GM13976 (cell line): ENCODE measurements at regions not wholly inside any gene's neighbourhood (a gene's known extent, or its start where the extent isn't known, plus 50 kb on each side); places are given as distances from the start of the nearest gene placed in this dataset.

ENCODE experiments used
- DNase-seq: peaks from one replicate; pipeline ENCODE4 v3.0.0; 2012; ENCODE audit warnings: low spot score
- in situ Hi-C: fragments of 300-500 bp; cut with MboI; formaldehyde crosslinking; loops from one replicate; pipeline ENCODE4 v1.12.0; 2022; ENCODE audit warnings: low sequenced_read_pairs, mixed read lengths, inconsistent platforms; ENCODE audit not compliant: unreplicated experiment
- TF ChIP-seq, protein P1 (sequence below): IDR thresholded peaks from 2 replicates; pipeline ENCODE4 v1.5.1; 2012; ENCODE audit warnings: borderline replicate concordance, mild to moderate bottlenecking; ENCODE audit not compliant: insufficient read depth; ENCODE audit errors: extremely low read depth, missing control alignments, control extremely low read depth

- in situ Hi-C loops: no loop called here
- TF ChIP-seq, protein P1, sequence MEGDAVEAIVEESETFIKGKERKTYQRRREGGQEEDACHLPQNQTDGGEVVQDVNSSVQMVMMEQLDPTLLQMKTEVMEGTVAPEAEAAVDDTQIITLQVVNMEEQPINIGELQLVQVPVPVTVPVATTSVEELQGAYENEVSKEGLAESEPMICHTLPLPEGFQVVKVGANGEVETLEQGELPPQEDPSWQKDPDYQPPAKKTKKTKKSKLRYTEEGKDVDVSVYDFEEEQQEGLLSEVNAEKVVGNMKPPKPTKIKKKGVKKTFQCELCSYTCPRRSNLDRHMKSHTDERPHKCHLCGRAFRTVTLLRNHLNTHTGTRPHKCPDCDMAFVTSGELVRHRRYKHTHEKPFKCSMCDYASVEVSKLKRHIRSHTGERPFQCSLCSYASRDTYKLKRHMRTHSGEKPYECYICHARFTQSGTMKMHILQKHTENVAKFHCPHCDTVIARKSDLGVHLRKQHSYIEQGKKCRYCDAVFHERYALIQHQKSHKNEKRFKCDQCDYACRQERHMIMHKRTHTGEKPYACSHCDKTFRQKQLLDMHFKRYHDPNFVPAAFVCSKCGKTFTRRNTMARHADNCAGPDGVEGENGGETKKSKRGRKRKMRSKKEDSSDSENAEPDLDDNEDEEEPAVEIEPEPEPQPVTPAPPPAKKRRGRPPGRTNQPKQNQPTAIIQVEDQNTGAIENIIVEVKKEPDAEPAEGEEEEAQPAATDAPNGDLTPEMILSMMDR: no peak
- DNase-seq: no peak
Measured at GRCh38 chr21:25127007-25127406, 480.3 kb downstream of the MRPL39 start.

DNA sequence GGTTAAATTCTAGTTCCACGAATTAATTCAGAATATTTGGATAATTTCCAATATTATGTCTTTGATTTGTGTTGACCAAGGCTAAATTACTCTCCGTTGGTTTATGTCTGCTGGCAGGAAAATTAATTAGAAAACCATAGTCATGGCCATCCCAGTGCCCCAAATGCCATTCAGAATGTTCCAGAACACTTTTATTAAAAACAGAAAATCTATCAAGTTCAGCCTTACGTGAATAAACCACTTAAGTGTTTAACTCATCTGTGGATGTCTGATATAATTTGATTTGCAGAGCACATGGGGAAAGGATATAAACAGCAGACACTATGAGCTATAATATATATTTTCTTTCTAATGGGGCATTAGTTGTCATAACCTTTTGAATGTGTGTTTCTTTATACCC lies 480.7 kb downstream of the MRPL39 start:
- TF ChIP-seq, protein P1: no peak
- in situ Hi-C loops: no loop called here
- no peak for DNase-seq

GRCh38 chr21:25118648-25119047 lies 488.6 kb downstream of the MRPL39 start:
- TF ChIP-seq, protein P1: no peak
- in situ Hi-C loops: no loop called here
- no peak for DNase-seq

DNA sequence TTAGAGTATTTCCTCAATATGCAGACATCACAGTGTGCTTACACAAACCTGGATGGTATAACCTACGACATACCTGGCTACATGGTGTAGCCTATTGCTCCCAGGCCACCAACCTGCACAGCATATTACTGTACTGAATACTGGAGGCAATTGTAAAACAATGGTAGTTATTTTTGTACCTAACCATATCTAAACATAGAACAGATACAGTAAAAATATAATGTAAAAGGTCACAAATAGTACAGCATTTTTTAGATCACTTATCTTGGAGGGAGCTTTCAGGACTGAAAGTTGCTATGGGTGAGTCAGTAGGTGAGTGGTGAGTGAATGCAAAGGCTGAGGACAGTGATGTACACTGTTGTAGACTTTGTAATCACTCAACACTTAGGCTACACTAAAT lies 492.3 kb downstream of the MRPL39 start:
- DNase-seq: no peak
- TF ChIP-seq, protein P1: no peak
- in situ Hi-C loops: no loop called here

DNA sequence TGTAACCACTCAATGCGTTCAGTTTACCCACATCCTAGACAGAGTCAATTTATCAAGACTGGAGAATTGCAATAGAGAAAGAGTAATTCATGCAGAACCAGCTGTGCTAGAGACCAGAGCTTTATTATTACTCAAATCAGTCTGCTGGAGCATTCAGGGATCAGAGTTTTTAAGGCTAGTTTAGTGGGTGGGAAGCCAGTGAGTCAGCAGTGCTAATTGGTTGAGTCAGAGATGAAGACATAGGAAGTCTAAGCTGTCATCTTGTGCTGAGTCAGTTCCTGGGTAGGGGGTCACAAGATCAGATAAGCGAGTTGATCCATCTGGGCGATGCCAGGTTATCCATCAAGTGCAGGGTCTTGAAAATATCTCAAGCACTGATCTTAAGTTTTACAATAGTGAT lies 499.6 kb downstream of the MRPL39 start:
- TF ChIP-seq, protein P1: no peak
- in situ Hi-C loops: no loop called here
- no peak for DNase-seq

DNA sequence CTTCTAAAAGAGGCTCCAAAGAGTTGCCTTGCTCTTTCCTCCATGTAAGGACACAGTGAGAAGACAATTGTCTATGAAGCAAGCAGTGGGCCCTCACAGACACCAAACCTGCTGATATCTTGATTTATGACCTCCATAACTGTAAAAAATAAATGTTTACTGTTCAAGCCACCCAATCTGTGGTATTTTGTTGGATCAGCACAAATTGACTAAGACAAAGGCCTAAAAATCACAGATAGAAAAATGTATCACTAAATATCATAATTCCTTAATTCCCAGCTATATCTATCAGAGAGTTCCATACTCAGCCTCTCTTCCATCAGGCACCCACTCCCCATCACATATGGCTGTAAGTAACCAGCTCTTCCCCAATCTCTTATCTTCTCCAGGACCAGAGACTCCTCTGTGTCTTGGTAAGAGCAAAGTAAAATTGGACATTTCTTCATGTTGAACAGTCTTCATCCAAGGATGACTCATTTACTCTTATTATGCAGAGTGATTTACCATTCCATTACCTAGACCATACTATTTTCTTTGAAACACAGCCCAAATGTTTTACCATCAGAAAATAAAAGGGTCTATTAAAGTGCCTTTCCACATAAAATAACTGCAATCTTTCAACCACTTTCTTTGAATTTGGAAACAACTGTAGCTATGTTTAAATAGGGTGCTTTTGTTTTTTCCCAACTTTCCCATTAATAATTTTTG lies 503.6 kb downstream of the MRPL39 start:
- in situ Hi-C loops: no loop called here
- no peak for DNase-seq
- TF ChIP-seq, protein P1: no peak
